C4-2B (cell line): ENCODE measurements at regions not wholly inside any gene's neighbourhood (a gene's known extent, or its start where the extent isn't known, plus 50 kb on each side); places are given as distances from the start of the nearest gene placed in this dataset.

Experiments used
- CTCF ChIP-seq: fragments of 450-650 bp; conservative IDR thresholded peaks from 2 replicates; pipeline ENCODE4 v1.5.1; 2017; ENCODE audit warnings: mild to moderate bottlenecking
- ZFX ChIP-seq: fragments of 450-650 bp; IDR thresholded peaks from 2 replicates; pipeline ENCODE4 v1.6.1; 2017

GRCh38 chr15:91380114-91380513 lies 280.1 kb downstream of the SV2B start:
- TF ChIP-seq CTCF (peak; percentile 37), ZFX (no peak)
